GM12891 (cell line): ENCODE measurements at regions not wholly inside any gene's neighbourhood (a gene's known extent, or its start where the extent isn't known, plus 50 kb on each side); places are given as distances from the start of the nearest gene placed in this dataset.

ENCODE experiments used
- DNase-seq: peaks from one replicate; pipeline ENCODE4 v3.0.0; 2011; ENCODE audit warnings: low spot score; ENCODE audit not compliant: insufficient read length
- FAIRE-seq: peaks from 2 replicates; lab custom pipeline; 2011; peaks lifted over from hg19 to GRCh38; lab: Jason Lieb, UNC
- PAX5 ChIP-seq: IDR thresholded peaks from 2 replicates; pipeline ENCODE4 v1.6.1; 2011; ENCODE audit warnings: low read length, moderate library complexity, mild to moderate bottlenecking; ENCODE audit not compliant: insufficient read depth, severe bottlenecking
- POLR2A ChIP-seq: IDR thresholded peaks from 2 replicates; pipeline ENCODE4 v1.6.1; 2011; ENCODE audit warnings: low read depth, low read length, control low read depth
- POLR2AphosphoS5 ChIP-seq: IDR thresholded peaks from 2 replicates; pipeline ENCODE4 v1.6.1; 2011; ENCODE audit warnings: low read depth, low read length, control low read depth
- POU2F2 ChIP-seq: IDR thresholded peaks from 2 replicates; pipeline ENCODE4 v1.6.1; 2011; ENCODE audit warnings: low read depth, mild to moderate bottlenecking, control low read depth, low read length, moderate library complexity
- SPI1 ChIP-seq: IDR thresholded peaks from 2 replicates; pipeline ENCODE4 v1.6.1; 2011; ENCODE audit warnings: low read depth, low read length, control low read depth
- TAF1 ChIP-seq: IDR thresholded peaks from 2 replicates; pipeline ENCODE4 v1.6.1; 2011; ENCODE audit warnings: low read depth, low read length, control low read depth

- FAIRE-seq (no peak), DNase-seq (no peak)
- no peak for TF ChIP-seq SPI1
- no peak for TF ChIP-seq POLR2A
- TF ChIP-seq POLR2AphosphoS5 = no peak
- no peak for TF ChIP-seq TAF1
- TF ChIP-seq PAX5 = no peak
- no peak for TF ChIP-seq POU2F2
Measured at GRCh38 chr2:56874717-56875116, 690.9 kb downstream of the CCDC85A start.

GRCh38 chr2:56889738-56890137 is 705.9 kb downstream of the CCDC85A start:
- FAIRE-seq (no peak), DNase-seq (no peak)
- no peak for TF ChIP-seq SPI1
- TF ChIP-seq PAX5 = no peak
- TF ChIP-seq POLR2AphosphoS5 = no peak
- no peak for TF ChIP-seq POLR2A
- TF ChIP-seq TAF1 = no peak
- TF ChIP-seq POU2F2 = no peak

GRCh38 chr2:56892382-56892781 is 708.6 kb downstream of the CCDC85A start:
- no peak for TF ChIP-seq POU2F2
- no peak for TF ChIP-seq SPI1
- TF ChIP-seq POLR2A = no peak
- no peak for TF ChIP-seq PAX5
- TF ChIP-seq TAF1 = no peak
- TF ChIP-seq POLR2AphosphoS5 = no peak
- DNase-seq = no peak
- no peak for FAIRE-seq

- FAIRE-seq = no peak
- TF ChIP-seq TAF1 (no peak), POU2F2 (no peak), POLR2A (no peak), POLR2AphosphoS5 (no peak), SPI1 (no peak), PAX5 (no peak)
- DNase-seq = no peak
Measured at GRCh38 chr2:56898986-56899385, 715.2 kb downstream of the CCDC85A start.

- FAIRE-seq = no peak
- TF ChIP-seq POU2F2 (no peak), TAF1 (no peak), POLR2A (no peak), SPI1 (no peak), POLR2AphosphoS5 (no peak), PAX5 (no peak)
- DNase-seq = no peak
Measured at GRCh38 chr2:56912490-56912889, 728.7 kb downstream of the CCDC85A start.

- DNase-seq (no peak), FAIRE-seq (no peak)
- TF ChIP-seq POU2F2 = no peak
- TF ChIP-seq POLR2A = no peak
Measured at GRCh38 chr2:56918790-56919189, 735.0 kb downstream of the CCDC85A start.

GRCh38 chr2:56933976-56934375 is 750.2 kb downstream of the CCDC85A start:
- FAIRE-seq (no peak), DNase-seq (no peak)
- TF ChIP-seq SPI1 (no peak), TAF1 (no peak), PAX5 (no peak), POLR2AphosphoS5 (no peak), POLR2A (no peak), POU2F2 (no peak)

- TF ChIP-seq POU2F2 = no peak
Measured at GRCh38 chr2:56934866-56935265, 751.1 kb downstream of the CCDC85A start.

GRCh38 chr2:56940054-56940453 is 756.3 kb downstream of the CCDC85A start:
- no peak for DNase-seq
- TF ChIP-seq POLR2A (no peak), SPI1 (no peak), PAX5 (no peak), POLR2AphosphoS5 (no peak), POU2F2 (no peak), TAF1 (no peak)
- no peak for FAIRE-seq

More at GRCh38 chr2:56934866-56935265, 751.1 kb downstream of the CCDC85A start:
- no peak for FAIRE-seq
- DNase-seq = no peak

- FAIRE-seq (no peak), DNase-seq (no peak)
- TF ChIP-seq POU2F2 (no peak), POLR2AphosphoS5 (no peak), POLR2A (no peak), TAF1 (no peak), SPI1 (no peak), PAX5 (no peak)
Measured at GRCh38 chr2:56952871-56953270, 769.1 kb downstream of the CCDC85A start.
